Testis (tissue), 2 donors: ENCODE measurements at regions not wholly inside any gene's neighbourhood (a gene's known extent, or its start where the extent isn't known, plus 50 kb on each side); places are given as distances from the start of the nearest gene placed in this dataset.
"Not testable (repeated sequence)": the region's sequence is repeated elsewhere in the genome, so short reads cannot be mapped to it uniquely, and the experiment has no call there.

Experiments
- DNase-seq: peaks from one replicate; pipeline ENCODE4 v3.0.0-alpha.2; 2019
- H3K27ac ChIP-seq, 2 donors: fragments of 200-600 bp; sonication (generic); one replicate each; pipeline ENCODE4 v1.5.1; 2019
- H3K27me3 ChIP-seq: fragments of 200-600 bp; sonication (generic); one replicate; pipeline ENCODE4 v1.5.1; 2019
- H3K36me3 ChIP-seq: fragments of 200-600 bp; sonication (generic); one replicate; pipeline ENCODE4 v1.5.1; 2017; ENCODE audit warnings: low read depth; ENCODE audit errors: missing control alignments
- H3K4me1 ChIP-seq: fragments of 200-600 bp; sonication (generic); one replicate; pipeline ENCODE4 v1.5.1; 2019
- H3K4me3 ChIP-seq, 2 donors: fragments of 200-600 bp; sonication (generic); one replicate each; pipeline ENCODE4 v1.5.1; 2017 to 2019
- H3K9me3 ChIP-seq: fragments of 200-600 bp; sonication (generic); one replicate; pipeline ENCODE4 v1.5.1; 2017
- POLR2A ChIP-seq: fragments of 450-650 bp; IDR thresholded peaks from one replicate; pipeline ENCODE4 v1.6.1; 2017; ENCODE audit warnings: antibody characterized with exemption, mild to moderate bottlenecking, moderate library complexity
- WGBS, 2 donors: methylation state at CpG; one replicate each; pipeline ENCODE4 v1.1.5; 2018; 5-methylcytosine and 5-hydroxymethylcytosine counted together
- intact Hi-C: fragments of 100-400 bp; cut with DNase I; formaldehyde crosslinking; loops from one replicate; pipeline ENCODE4 v1.15.1; 2023; ENCODE audit warnings: low total_unique reads
- TF ChIP-seq, protein P1 (sequence below), 3 experiments: fragments of 450-650 bp in 2 of 3; fragments of 200-600 bp in 1 of 3; sonication (generic) in 1 of 3; IDR thresholded peaks; one replicate each; pipeline ENCODE4 v1.5.1; 2016 to 2019; ENCODE audit warnings: antibody characterized with exemption in 3 of 3, mild to moderate bottlenecking in 2 of 3, moderate library complexity in 1 of 3

DNA sequence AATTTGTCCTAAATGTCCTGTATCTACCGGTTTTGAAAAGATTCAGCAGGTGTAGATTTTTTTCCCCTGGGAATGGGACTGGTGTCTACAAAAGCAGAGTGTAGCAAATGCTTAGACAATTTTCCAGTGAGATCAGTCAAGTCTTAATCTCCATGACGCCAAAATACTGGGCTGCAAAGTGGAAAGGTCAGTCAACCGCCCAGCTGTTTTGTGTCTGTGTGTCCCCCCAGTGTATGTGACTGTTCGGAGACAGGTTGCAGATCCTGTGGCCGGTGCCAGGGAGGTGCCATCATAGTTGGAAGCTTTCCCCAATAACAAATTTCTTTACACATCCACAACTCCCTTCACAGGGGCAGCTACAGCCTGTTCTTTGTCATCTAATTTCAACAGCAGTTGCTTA lies 263.8 kb downstream of the ARHGAP12 start:
- no peaks in the 10 kb centered on the region for H3K9me3 ChIP-seq
- no peaks in the 10 kb centered on the region for H3K4me1 ChIP-seq
- H3K27me3 ChIP-seq, result no peaks in the 10 kb centered on the region
- H3K36me3 ChIP-seq, result no peaks in the 10 kb centered on the region
- no peak overlapping the region for H3K27ac ChIP-seq
- no peak for DNase-seq
- H3K4me3 ChIP-seq, result no peak overlapping the region
- WGBS, 2 donors, result 89% methylated on average over 5 of the region's 5 CpGs
- intact Hi-C loops, result no loop called here
- no peak for TF ChIP-seq POLR2A
- TF ChIP-seq, protein P1, sequence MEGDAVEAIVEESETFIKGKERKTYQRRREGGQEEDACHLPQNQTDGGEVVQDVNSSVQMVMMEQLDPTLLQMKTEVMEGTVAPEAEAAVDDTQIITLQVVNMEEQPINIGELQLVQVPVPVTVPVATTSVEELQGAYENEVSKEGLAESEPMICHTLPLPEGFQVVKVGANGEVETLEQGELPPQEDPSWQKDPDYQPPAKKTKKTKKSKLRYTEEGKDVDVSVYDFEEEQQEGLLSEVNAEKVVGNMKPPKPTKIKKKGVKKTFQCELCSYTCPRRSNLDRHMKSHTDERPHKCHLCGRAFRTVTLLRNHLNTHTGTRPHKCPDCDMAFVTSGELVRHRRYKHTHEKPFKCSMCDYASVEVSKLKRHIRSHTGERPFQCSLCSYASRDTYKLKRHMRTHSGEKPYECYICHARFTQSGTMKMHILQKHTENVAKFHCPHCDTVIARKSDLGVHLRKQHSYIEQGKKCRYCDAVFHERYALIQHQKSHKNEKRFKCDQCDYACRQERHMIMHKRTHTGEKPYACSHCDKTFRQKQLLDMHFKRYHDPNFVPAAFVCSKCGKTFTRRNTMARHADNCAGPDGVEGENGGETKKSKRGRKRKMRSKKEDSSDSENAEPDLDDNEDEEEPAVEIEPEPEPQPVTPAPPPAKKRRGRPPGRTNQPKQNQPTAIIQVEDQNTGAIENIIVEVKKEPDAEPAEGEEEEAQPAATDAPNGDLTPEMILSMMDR (IDR thresholded peaks at IDR 0.05), result no peak

DNA sequence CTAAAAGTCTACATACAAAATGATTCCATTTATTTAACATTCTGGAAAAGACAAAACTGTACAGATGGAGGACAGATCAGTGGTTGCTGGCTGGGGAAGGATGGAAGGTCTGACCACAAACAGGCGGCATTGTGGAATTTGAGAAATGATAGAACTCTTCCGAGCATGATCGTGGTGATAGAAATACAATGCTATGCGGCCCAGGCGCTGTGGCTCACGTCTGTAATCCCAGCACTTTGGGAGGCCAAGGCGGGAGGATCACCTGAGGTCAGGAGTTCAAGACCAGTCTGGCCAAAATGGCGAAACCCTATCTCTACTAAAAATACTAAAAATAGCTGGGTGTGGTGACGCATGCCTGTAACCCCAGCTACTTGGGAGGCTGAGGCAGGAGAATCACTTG lies 264.6 kb downstream of the ARHGAP12 start:
- DNase-seq, H3K27me3 ChIP-seq, intact Hi-C loops, H3K27ac ChIP-seq, H3K4me3 ChIP-seq, H3K9me3 ChIP-seq, H3K36me3 ChIP-seq, H3K4me1 ChIP-seq: not testable (repeated sequence)
- WGBS, 2 donors, result 86 to 87% methylated on average over 9 of the region's 9 CpGs

DNA sequence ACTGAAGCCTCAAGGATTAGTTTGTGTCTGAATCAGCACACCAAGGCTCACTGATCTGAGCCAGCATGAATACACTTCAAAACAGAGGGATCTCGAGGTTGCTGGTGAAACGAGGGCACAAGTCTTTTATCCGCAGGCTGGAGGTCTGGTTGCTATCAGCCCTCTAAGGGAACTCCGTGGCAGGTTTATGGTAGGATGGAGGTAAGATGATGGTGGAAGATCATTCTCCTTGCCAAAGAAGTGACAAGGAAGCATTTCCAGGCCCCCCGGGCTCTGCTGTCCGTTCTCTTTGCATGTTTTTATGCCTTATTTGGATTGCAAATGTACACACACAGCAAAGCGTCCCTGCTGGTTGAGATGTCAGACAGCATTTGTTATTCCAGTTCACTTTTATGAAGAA lies 268.3 kb downstream of the ARHGAP12 start:
- H3K36me3 ChIP-seq, result no peaks in the 10 kb centered on the region
- no peak for DNase-seq
- no peaks in the 10 kb centered on the region for H3K9me3 ChIP-seq
- no peaks in the 10 kb centered on the region for H3K4me1 ChIP-seq
- no peaks in the 10 kb centered on the region for H3K27me3 ChIP-seq
- WGBS, 2 donors, result 67 to 82% methylated on average over 7 of the region's 7 CpGs
- no peak overlapping the region for H3K4me3 ChIP-seq
- no peak for TF ChIP-seq POLR2A
- intact Hi-C loops, result no loop called here
- no peak overlapping the region for H3K27ac ChIP-seq

DNA sequence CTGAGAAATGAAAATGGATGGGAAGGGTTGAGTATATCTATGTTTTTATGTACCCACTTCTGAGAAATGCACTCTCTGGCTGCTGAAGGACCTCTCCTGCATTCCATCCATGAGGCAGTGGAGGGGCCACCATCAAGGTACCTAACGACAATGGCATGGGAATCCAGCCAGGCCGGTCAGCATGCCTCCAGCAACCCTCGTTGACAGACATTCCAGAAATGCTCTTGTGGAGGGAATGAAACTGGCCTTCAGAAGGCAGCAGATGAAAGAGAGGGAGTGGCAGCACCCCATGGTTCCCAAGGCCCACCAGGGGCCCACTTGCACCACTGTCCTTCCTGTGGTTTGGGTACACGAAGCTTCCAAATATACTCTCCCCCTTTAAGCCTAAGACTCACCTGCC lies 269.0 kb downstream of the ARHGAP12 start:
- no peak for TF ChIP-seq POLR2A
- TF ChIP-seq, protein P1 (IDR thresholded peaks at IDR 0.05), result no peak
- no peaks in the 10 kb centered on the region for H3K4me1 ChIP-seq
- H3K36me3 ChIP-seq, result no peaks in the 10 kb centered on the region
- no peak overlapping the region for H3K4me3 ChIP-seq
- no peaks in the 10 kb centered on the region for H3K27me3 ChIP-seq
- intact Hi-C loops, result no loop called here
- DNase-seq, result no peak
- WGBS, 2 donors, result 82 to 94% methylated on average over 4 of the region's 4 CpGs
- no peaks in the 10 kb centered on the region for H3K9me3 ChIP-seq
- H3K27ac ChIP-seq, result no peak overlapping the region

DNA sequence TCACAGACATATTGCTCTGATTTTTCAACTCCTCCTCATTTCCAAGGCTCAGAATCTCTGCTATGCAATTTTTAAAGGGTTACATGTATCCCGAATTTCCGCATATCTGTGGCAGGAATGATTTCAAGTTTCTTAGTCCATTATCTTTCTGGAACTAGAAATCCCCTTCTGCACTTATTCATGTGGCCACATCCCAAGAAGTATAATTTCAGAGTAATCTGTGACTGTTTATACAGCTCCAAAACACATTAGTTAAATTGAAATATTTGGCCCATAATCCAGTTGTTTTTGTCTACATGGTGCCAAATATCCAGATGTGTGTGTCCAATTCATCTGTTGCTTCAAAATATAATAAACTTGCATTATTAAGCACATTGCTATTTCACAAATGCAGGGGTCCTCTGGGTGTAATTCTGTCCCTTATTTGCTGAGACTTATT lies 271.2 kb downstream of the ARHGAP12 start:
- no peaks in the 10 kb centered on the region for H3K27me3 ChIP-seq
- H3K9me3 ChIP-seq, result no peaks in the 10 kb centered on the region
- no peaks in the 10 kb centered on the region for H3K36me3 ChIP-seq
- H3K27ac ChIP-seq, result peak overlapping the region in 1 of 2 donors; percentile 36
- 49 to 55% methylated on average over 2 of the region's 2 CpGs for WGBS, 2 donors
- TF ChIP-seq, protein P1 (IDR thresholded peaks at IDR 0.05), result no peak
- no peak for TF ChIP-seq POLR2A
- intact Hi-C loops, result no loop called here
- H3K4me3 ChIP-seq, result no peak overlapping the region
- DNase-seq, result no peak
- H3K4me1 ChIP-seq, result no peaks in the 10 kb centered on the region

DNA sequence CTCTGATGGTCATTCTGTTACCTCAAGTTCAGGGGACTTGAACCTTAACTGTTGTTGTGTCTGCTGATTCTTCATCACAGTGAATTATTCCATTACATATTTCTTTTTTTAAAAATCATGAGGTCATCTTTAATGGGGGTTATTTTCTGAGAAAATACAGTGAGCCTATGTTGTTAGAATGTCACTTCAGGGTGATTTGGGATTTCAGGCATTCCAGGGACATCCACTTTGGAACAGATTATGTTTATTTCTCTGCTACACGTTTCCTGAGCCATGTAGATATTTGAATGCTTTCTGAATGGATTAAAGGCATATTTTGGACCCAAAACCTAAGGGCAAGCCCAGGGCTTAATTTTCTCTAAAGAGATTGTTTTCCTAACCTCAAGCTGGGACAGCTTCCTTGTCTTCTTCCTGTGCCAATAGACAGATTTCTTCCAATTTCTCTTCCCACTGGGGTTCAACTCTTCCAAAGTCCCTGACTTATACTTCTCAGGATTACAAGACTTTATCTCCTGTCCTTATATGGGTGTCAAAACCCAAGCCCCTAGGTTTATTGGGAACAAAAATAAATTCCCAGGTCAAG lies 271.7 kb downstream of the ARHGAP12 start:
- DNase-seq, result no peak
- intact Hi-C loops, result no loop called here
- Histone ChIP-seq H3K36me3 (no peaks in the 10 kb centered on the region), H3K27me3 (no peaks in the 10 kb centered on the region), H3K4me1 (no peaks in the 10 kb centered on the region), H3K9me3 (no peaks in the 10 kb centered on the region), H3K27ac (peak overlapping the region in 1 of 2 donors; percentile 36), H3K4me3 (no peak overlapping the region)
- TF ChIP-seq, protein P1 (IDR thresholded peaks at IDR 0.05), result no peak
- TF ChIP-seq POLR2A, result no peak
- WGBS, 2 donors, result 30 to 37% methylated on average over 1 of the region's 1 CpG
